Stimulated activated CD8-positive, alpha-beta memory T cell treated with anti-CD3 and anti-CD28 coated beads, Interleukin-7, amount 100 ng/mL, for 24 hours (primary cell): ENCODE measurements at regions not wholly inside any gene's neighbourhood (a gene's known extent, or its start where the extent isn't known, plus 50 kb on each side); places are given as distances from the start of the nearest gene placed in this dataset.
"Not testable (repeated sequence)": the region's sequence is repeated elsewhere in the genome, so short reads cannot be mapped to it uniquely, and the experiment has no call there.

Experiments
- DNase-seq: peaks from one replicate; pipeline ENCODE4 v3.0.0-alpha.2; 2020; ENCODE audit warnings: low read depth

DNA sequence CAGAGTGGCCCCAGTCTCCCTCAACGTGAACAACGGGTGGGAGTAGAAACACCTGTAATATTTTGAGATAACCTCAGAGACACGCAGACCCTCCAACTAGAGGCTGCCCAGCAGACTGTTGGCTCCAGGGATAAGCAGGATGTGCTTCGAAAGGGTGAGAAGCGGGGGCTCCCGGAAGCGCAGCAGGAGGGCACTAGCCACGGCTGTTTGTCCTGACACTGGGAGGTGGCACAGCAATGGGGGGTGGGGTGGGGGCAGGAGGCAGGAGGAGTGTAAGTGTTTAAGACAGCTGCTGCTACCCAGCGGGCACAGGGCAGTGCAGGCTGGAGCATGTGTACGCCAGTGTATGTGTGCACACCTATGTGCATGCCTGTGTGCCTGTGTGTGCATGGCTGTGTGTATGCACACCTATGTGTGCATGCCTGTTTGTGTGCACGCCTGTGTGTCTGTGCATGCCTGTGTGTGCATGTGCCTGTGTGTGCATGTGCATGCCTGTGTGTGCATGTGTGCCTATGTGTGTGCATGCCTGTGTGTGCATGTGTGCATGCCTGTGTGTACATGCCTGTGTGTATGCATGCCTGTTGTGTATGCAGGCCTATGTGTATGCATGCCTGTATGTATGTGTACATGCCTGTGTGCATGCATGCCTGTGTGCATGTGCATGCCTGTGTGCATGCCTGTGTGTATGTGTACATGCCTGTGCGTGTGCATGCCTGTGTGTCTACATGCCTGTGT lies 154.7 kb downstream of the SHANK2 start:
- no peak for DNase-seq

DNA sequence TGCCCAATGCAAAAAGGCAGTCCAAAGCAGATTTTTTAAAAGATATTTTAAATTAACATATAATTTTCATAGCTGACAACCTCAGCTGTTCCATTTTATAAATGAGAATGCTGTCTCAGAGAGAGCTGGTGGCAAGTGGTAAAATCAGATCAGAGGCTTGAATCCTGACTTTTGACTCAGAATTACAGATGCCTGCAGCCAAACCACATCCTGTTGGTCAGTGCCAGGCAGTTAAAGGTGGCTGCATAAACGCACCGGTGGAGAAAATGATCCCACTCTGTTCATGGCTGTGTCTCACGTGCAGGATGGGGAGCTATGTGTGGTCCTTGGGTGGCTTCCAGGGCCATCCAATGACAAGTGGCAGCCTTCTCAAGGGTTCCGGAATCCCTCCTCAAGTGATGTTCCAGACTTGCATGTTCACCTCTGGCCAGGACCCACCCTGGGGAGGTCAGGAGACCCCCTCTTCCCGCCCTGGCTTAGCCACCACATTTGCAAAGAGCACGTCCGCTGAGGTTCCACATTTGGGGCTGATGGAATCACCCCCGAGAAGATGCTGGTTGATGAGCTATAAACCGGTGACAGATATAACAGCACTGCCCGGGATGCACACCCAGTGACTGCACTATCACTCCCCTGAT lies 155.5 kb downstream of the SHANK2 start:
- DNase-seq, result no peak

DNA sequence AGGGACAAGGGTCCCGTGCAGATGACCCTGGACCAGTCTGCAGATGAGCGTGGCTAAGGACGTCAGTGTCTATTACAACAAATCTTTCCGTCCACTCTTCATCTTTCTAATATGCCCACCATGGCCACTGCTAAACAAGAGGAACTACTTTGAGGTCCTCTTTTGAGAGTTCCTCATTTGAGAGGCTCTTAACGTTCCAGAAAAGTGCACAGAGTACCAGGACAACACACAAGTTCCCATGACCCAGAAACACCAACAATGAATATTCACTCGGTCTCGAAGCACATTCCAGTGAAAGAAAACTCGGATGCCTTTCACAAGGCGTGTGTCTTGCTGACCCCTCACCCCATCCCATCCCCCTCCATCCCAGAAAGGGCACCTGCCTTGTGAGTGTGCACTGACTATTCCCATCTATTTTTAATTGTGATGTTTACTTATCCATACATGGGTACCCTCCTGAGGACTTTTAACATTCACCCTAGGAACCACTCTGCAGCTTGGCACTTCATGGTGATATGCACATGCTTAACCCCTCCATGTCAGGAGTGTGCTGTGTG lies 157.0 kb downstream of the SHANK2 start:
- no peak for DNase-seq

DNA sequence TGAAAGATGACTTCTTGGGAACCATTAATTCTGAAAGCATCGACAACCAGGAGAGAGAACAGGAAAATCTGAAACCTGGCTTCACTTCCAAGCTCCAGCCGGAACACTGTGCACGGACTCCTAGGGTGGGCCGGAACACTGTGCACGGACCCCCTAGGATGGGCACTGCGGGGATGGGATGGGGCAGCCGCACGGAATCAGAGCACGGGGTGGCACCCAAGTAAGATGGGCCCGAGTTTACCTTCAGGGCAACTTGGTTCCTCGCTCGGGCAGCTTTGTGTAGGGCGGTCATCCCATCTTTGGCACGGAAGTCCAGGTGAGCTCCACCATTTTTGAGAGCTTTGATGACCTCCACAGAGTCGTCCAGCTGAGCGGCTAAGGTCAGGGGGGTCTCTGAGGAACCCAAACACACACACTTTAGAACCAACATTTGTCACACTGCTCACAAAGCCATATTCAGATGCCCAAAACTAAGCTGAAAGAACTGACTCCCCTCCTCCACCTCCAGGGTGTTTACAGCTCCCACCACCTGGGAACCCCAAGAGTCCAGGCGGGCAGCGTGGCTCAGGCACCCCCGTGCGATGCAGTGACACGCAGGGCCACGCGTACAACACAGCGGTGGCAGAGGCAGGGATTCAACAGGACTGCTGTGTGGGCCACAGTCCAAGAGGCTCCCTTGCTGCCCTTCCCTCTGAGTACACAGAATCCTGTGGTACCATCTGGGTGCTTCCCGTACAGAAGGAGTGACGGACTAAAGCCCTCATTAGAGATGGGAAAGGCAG lies 157.9 kb downstream of the SHANK2 start:
- DNase-seq, result no peak

DNA sequence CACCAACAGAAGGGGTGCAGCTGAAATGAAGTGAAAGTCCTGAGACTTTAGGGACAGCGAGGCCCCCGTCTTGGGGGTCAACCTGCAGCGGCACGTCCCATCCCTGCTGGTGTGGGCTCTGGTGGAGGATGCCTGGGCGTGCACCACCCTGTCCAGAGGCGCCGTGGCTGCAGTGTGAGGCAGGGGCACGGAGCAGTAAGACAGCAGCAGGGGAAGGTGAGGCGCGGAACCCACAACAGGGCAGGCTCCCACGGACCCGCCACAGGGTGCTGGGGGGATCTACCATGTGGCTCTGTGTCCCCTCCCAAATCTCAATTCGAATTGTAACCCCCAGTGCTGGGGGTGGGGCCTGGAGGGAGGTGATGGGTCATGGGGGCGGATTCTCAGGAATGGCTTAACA lies 158.6 kb downstream of the SHANK2 start:
- DNase-seq, result no peak

DNA sequence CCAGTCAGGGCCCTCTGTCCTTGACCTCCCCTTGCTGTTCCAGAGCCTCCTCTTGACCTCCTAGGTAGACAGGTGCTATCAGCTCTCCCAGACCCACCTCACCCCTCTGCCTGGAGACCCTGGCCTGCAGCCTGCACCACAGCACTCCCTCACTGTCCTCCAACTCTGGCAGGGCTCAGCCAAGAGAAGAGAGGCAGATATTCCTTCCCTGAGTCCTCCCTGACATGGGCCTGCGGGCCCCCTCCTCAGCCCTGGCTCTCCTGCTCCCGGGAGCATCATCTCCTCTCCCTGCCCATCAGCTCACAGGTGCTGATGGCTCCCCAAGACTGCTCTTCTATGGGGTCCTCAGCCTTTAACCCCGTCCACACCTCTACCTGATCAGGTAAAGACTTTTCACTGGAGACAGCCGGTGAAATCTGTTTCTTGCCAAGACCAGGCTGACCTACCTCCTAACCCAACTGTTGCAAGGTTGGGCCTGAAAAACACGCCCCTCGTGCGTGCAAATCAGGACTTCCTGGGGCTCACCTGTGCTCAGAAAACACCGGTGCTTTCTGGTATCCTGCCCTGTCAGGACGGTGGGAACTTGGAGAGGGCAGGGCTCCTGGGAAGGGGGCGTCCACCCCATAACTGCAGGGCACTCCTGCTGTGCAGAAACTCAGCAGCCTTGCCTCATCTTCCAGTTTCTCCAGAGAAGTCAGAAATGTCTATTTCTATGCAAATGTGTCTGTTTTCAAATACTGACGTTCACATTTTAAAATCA lies 160.7 kb downstream of the SHANK2 start:
- DNase-seq, result no peak

DNA sequence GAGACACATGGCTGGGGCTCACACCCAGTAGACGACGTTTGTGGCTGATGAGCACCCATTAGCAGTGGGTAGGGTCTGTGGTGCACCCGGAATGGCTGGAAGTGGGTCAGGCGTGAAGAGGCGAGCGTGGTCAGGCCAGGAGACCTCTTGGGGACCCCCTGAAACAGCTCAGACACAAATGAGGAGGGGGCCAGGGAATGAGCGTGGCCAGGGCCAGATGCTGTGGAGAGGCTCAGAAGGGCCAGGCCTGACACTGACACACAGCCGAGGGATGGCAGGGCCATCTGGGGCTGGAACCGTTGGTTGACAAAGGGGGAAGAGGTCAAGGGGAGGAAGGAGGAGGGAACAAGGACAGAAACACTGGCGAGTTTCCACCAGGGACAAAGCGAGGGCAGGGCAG lies 162.8 kb downstream of the SHANK2 start:
- DNase-seq, result no peak

DNA sequence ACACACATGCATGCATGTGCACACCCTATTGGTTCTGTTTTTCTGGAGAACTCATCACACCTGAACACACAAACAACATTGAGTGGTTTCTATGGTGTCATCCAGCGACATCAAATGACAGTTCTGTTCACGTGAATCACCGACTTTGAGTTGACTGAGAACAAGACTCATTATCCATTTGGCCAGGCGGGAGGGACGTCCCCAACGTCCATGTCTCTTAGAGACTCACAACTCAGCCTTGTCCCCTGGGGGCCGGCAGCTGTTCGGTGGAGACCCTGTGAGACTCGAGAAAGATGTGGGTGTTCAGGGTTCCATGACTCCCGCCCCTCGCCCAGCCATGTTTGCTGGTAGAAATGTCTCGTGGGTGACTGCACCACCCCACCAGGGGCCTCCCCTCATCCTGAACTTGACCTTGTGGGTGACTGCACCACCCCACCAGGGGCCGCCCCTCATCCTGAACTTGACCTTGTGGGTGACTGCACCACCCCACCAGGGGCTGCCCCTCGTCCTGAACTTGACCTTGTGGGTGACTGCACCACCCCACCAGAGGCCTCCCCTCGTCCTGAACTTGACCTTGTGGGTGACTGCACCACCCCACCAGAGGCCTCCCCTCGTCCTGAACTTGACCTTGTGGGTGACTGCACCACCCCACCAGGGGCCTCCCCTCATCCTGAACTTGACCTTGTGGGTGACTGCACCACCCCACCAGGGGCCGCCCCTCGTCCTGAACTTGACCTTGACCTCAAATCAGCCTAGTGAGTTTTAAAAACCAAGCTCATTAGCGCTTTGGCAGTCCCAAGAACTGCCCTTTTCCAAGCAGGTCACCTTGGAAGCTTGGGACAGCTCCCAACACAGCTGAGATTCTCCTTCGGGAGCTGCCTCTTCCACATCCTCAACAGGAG lies 163.8 kb downstream of the SHANK2 start:
- DNase-seq, result not testable (repeated sequence)

DNA sequence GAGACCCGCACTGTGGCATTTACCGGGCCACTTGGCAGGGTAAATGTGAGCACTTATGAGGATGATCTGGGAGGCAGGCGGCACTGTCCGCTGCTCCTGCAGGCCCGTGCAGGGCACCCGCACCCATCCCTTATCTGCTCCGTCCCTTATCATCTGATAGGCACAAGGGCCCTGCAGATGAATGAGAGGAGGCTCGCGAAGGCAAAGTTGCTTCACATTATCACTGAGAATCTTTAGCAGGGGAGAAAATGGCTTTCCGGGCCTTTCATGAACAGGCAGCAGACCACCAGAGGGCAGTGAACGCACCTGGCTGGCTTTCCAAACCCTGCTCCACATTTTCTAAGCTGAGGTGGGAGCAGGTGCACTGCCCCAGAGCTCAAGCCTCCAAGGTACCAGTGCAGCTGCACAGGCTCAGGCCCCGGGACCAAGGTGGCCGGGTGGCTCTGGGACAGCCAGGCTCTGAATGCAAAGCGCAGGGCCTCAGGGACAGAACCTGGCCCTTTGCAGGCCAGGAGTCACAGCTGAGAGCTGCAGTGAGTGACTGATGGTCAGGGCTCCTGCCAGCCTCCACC lies 165.6 kb downstream of the SHANK2 start:
- DNase-seq, result no peak

DNA sequence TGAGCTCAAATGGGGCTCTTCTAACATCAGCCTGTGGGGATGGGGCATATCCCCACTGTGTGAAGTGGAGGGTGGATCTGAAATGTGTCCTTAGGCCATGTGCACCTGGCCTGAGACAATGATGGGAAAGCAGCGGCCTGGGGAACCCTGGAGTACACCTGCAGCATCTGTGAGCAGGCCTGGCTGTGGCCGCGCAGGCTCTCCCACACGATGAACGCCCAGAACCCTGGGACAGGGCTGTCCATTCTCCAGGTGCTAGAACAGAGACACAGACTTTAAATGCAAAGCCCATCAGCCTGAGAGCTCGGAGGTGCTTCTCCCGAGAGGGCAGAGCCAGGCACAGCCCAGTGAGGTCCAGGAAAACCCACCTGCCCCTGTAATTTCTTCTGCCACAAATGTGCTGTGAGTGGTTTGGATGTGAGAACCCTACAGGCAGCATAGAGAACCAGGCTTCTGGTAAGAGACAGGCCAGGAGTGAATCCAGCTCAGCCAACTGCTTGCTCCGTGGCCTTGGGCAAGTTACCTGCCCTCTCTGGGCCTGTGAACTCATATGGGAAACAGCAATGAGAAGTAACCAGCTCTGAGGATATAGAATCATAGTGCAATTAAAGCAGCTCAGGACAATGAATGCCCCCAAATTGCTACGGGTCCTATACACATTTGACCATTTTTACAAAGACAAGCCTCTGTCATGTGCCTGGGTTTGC lies 167.9 kb downstream of the SHANK2 start:
- DNase-seq, result no peak

DNA sequence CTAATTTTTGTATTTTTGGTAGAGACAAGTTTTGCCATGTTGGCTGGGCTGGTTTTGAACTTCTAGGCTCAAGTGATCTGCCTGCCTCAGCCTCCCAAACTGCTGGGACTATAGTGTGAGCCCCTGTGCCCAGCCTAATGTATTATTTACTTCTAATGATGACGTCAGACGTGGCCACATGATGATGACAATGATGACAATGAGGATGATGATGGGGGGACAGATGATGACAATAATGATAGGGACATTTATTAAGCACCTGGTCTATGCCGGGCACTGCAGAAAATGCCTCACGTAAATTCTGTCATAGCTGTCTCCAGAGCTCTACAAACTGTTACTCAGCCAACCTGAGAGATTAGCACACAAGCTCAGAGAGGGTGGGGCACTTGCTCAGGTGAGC lies 169.3 kb downstream of the SHANK2 start:
- no peak for DNase-seq

DNA sequence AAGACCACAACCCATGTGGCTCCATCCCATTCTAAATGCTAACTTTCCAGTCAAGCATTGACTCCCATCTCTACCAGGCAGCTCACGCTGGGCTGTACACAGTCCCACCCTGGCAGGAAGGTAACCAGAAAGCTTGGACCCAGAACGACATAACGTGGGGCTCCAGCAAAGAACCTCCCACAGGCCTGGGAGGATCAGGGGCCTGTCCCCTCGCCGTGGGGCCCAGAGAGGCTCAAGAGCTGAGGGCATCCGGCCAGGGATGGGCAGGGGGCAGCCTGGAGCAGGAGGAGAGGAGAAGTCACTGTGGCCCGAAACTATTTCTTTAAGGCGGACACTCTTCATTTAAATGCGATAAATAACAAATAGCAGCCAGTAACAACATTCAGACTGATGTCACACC lies 169.9 kb downstream of the SHANK2 start:
- DNase-seq, result no peak

DNA sequence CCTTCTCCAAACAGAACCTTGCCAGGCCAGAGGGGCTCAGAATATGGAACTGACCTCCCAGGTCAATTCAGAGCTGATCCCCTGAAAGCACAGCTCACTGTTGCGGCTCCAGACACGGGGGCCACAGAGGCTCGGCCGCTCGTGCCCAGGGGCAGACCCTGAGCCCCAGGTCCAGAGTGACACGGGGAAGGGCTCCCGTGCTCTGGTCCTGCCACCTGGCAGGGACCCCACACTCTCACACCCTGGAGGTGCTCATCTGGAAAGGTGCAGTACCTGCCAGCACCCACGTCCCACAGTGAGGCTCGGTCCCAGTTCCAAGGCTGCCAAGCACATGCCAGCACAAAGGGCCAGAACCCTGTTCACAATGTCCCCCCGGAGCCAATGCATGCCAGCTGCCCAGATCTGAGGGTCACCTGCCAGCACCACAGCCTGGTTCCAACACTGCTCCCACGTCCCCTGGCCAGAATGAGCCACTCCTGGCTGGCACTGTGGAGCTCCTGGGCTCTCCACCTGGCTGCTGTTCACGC lies 170.6 kb downstream of the SHANK2 start:
- DNase-seq, result no peak

DNA sequence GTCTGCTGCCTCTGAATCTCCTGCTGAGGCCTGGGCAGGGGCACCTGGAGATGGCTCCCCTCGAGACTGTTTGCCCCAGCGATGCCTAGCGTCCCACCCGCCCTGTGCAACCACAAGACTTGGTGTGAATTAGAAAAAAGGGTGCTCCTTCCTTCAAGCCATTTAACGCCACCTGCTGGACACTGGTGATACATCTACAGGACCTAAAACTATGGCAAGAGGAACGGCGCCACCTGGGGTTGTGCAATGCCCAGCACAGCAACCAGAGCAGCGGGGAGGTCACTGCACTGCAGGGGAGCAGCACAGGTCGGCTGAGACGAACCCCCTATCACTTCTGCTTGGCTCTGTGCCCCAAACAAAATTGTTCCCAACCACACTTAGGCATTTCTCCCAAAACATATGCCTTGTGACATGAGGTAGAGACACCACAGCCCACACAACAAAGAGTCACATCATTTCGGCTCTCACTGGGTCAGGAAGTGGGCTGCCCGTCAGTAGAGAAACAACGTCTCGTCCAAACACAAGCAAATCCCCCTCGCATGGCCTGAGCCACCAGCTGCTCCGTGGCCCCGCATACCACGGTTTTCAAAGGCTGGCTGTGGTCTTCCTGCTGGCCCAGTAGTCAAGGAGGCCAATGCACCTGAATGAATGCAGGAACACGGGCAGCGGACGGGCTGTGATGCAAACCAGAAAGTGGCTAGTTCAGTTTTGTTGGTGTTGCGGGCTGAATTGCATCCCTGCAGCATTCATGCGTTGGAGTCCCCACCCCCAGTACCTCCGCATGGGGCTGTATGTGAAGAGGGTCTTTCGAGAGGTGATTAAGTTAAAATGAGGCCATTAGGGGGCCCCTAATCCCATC lies 171.9 kb downstream of the SHANK2 start:
- DNase-seq, result peak; percentile 23

DNA sequence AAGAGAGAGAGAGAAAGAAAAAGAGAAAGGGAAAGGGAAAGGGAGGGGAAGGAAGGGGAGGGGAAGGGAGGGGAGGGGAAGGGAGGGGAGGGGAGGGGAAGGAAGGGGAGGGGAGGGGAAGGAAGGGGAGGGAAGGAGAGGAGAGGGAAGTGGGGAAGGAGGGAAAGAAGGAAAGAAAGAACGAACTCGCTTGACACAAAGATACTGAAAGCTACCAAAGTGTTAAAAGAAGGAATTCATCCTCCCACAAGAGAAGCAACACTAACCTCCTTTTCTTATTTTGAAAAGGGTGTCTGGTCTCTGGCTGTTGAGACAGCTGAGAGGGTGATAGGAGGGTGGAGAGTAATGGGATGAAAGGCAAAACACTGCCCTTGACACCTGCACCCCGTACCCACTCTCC lies 172.6 kb downstream of the SHANK2 start:
- DNase-seq, result no peak

DNA sequence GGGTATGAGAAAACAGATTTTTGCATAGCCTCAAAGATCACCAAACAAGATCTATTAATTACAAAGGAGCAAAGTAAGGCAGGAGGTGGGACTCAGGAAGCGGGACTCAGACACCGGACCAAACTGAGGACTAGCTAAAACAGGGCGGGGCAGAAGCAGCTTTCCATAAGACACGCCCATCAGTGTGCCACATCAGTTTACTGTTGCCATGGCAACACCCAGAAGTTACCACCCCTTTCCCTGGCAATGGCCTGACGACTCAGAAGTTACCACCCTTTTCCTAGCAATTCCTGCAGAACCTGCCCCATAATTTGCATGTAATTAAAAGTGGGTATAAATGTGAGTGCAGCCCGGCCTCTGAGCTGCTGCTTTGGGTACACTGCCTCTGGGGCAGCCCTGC lies 173.9 kb downstream of the SHANK2 start:
- no peak for DNase-seq

DNA sequence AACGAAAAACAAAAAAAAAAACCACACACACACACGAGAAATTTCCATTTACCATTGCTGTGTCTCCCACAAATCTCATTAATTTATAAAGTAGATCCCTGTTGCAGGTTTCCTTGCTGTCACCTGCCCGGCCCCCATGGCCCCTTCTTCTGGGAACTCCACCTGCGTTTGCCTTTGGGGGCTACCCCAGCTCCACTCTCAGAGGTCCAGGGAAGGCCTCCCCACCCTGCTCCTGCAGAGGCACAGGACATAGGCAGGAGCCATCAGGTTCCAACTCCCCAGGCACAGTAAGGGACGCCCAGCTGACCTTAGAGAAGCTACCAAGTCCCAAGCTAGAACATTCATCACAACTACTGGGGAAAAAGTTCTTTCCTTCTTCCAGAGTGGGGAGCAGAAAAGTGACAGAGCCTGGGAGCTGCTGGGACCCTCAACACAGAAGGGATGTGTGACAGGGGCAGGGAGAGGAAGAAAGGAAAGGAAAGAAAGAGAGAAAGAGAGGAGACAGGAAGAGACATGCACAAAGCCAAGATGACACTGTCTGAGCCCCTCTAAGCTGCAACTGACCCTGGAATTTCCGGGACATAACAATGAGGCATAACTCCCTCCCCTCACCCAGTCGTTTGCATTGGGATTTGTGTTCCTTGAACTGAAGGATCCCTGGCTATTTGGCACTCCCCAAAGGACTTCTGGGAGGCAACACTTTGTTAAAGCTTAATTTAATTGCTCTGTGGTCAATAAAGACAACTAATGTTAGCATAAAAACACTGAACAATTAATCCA lies 175.7 kb downstream of the SHANK2 start:
- no peak for DNase-seq

DNA sequence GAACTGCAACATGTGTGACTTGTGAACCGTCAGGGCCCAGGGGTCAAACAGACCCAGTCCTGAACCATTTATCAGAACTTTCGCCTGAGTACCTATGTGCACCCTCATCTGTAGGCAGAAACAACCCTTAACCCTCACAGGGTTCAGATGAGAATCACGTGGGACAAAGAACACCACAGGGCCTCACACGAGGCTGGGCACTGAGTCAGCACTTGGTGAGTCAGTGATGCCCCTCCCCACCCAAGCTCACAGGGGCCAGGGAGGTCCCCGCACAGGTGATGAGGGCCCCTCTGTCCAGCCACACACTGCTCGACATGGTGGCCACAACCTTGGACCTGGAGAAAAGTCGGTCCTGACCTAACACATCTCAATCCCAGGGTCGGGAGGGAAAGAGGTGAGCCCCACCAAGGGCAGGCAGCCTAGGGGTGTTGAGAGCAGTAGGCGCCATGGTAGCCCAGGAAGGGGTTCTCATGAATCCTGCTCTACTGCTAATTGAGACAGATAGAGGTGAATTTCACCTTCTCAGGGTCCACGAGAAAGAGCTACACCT lies 176.4 kb downstream of the SHANK2 start:
- DNase-seq, result no peak
